HEK293T (cell line): ENCODE measurements at regions not wholly inside any gene's neighbourhood (a gene's known extent, or its start where the extent isn't known, plus 50 kb on each side); places are given as distances from the start of the nearest gene placed in this dataset.

Source experiments
- CTCF ChIA-PET: fragments of 350-600 bp; formaldehyde crosslinking; extraction: SDS; loops from one replicate; lab custom pipeline; 2021; ENCODE audit warnings: antibody characterized with exemption, inconsistent platforms; lab: Yijun Ruan, JAX
- POLR2A ChIA-PET: fragments of 350-600 bp; formaldehyde crosslinking; extraction: SDS; loops from one replicate; lab custom pipeline; 2020; ENCODE audit warnings: antibody characterized with exemption, inconsistent platforms; lab: Yijun Ruan, JAX
- DNase-seq: peaks from one replicate; pipeline ENCODE4 v3.0.0; 2012; ENCODE audit warnings: mixed read lengths; ENCODE audit errors: extremely low spot score
- ARNT ChIP-seq: fragments of 450-650 bp; IDR thresholded peaks from 2 replicates; pipeline ENCODE4 v1.6.1; 2017; ENCODE audit warnings: mild to moderate bottlenecking
- BHLHE40 ChIP-seq: fragments of 450-650 bp; IDR thresholded peaks from 2 replicates; pipeline ENCODE4 v1.6.1; 2016; ENCODE audit warnings: mild to moderate bottlenecking, moderate library complexity, borderline replicate concordance
- CTBP1 ChIP-seq: fragments of 450-650 bp; IDR thresholded peaks from 2 replicates; pipeline ENCODE4 v1.6.1; 2016; ENCODE audit warnings: borderline replicate concordance
- ELF4 ChIP-seq: fragments of 450-650 bp; IDR thresholded peaks from 2 replicates; pipeline ENCODE4 v1.6.1; 2017; ENCODE audit warnings: antibody characterized with exemption
- FOXA1 ChIP-seq: fragments of 450-650 bp; IDR thresholded peaks from 2 replicates; pipeline ENCODE4 v1.6.1; 2016; ENCODE audit warnings: mild to moderate bottlenecking
- FOXK2 ChIP-seq: fragments of 450-650 bp; IDR thresholded peaks from 2 replicates; pipeline ENCODE4 v1.6.1; 2016; ENCODE audit warnings: mild to moderate bottlenecking
- FOXM1 ChIP-seq: fragments of 450-650 bp; IDR thresholded peaks from 2 replicates; pipeline ENCODE4 v1.6.1; 2017; ENCODE audit warnings: mild to moderate bottlenecking, borderline replicate concordance
- HDGF ChIP-seq: fragments of 450-650 bp; IDR thresholded peaks from 2 replicates; pipeline ENCODE4 v1.6.1; 2017; ENCODE audit warnings: antibody characterized with exemption, borderline replicate concordance
- L3MBTL2 ChIP-seq: fragments of 450-650 bp; conservative IDR thresholded peaks from 2 replicates; pipeline ENCODE4 v1.6.1; 2016; ENCODE audit warnings: mild to moderate bottlenecking
- LEF1 ChIP-seq: fragments of 450-650 bp; IDR thresholded peaks from 2 replicates; pipeline ENCODE4 v1.6.1; 2017; ENCODE audit warnings: mild to moderate bottlenecking, borderline replicate concordance
- NFRKB ChIP-seq: fragments of 450-650 bp; IDR thresholded peaks from 2 replicates; pipeline ENCODE4 v1.6.1; 2016; ENCODE audit warnings: mild to moderate bottlenecking, moderate library complexity
- PKNOX1 ChIP-seq: fragments of 450-650 bp; IDR thresholded peaks from 2 replicates; pipeline ENCODE4 v1.6.1; 2016
- SP1 ChIP-seq: fragments of 450-650 bp; IDR thresholded peaks from 2 replicates; pipeline ENCODE4 v1.6.1; 2017
- SUZ12 ChIP-seq: fragments of 450-650 bp; IDR thresholded peaks from 2 replicates; pipeline ENCODE4 v1.6.1; 2016; ENCODE audit warnings: mild to moderate bottlenecking
- TARDBP ChIP-seq: fragments of 450-650 bp; IDR thresholded peaks from 2 replicates; pipeline ENCODE4 v1.6.1; 2016
- ZNF384 ChIP-seq: fragments of 450-650 bp; IDR thresholded peaks from 2 replicates; pipeline ENCODE4 v1.6.1; 2016

- CTCF ChIA-PET: no interaction called here
- no peak for DNase-seq
- TF ChIP-seq SP1: no peak
- TF ChIP-seq LEF1: no peak
- TF ChIP-seq FOXA1: no peak
- TF ChIP-seq L3MBTL2: no peak
- TF ChIP-seq FOXK2: no peak
- no peak for TF ChIP-seq ELF4
- TF ChIP-seq NFRKB: no peak
- no peak for TF ChIP-seq ZNF384
- no peak for TF ChIP-seq BHLHE40
- TF ChIP-seq PKNOX1: no peak
- TF ChIP-seq TARDBP: no peak
- TF ChIP-seq CTBP1: no peak
- TF ChIP-seq FOXM1: no peak
- no peak for TF ChIP-seq ARNT
- TF ChIP-seq HDGF: no peak
- TF ChIP-seq SUZ12: no peak
- POLR2A ChIA-PET: no interaction called here
Measured at GRCh38 chr5:124045412-124045811, 533.4 kb downstream of the CSNK1G3 start.

GRCh38 chr5:124044613-124045012 is 532.6 kb downstream of the CSNK1G3 start:
- TF ChIP-seq FOXK2 (no peak), ZNF384 (no peak), BHLHE40 (no peak), SP1 (no peak), CTBP1 (no peak), PKNOX1 (no peak), ELF4 (no peak), L3MBTL2 (no peak), HDGF (no peak), FOXM1 (no peak), TARDBP (no peak), LEF1 (no peak), FOXA1 (no peak), SUZ12 (no peak)
- ChIA-PET POLR2A (no interaction called here), CTCF (no interaction called here)
- DNase-seq: no peak

GRCh38 chr5:124043456-124043855 is 531.5 kb downstream of the CSNK1G3 start:
- peak; percentile 37 for DNase-seq
- ChIA-PET CTCF (no interaction called here), POLR2A (no interaction called here)
- no peak for TF ChIP-seq FOXK2
- TF ChIP-seq ELF4: no peak
- no peak for TF ChIP-seq FOXA1
- no peak for TF ChIP-seq PKNOX1
- TF ChIP-seq LEF1: no peak
- TF ChIP-seq L3MBTL2: no peak
- no peak for TF ChIP-seq FOXM1
- TF ChIP-seq ZNF384: no peak
- TF ChIP-seq TARDBP: no peak
- TF ChIP-seq ARNT: no peak
- TF ChIP-seq NFRKB: no peak
- TF ChIP-seq BHLHE40: no peak
- no peak for TF ChIP-seq CTBP1
- TF ChIP-seq SP1: no peak
- TF ChIP-seq SUZ12: no peak

- TF ChIP-seq LEF1 (no peak), FOXA1 (no peak), HDGF (no peak), NFRKB (no peak), FOXK2 (no peak), ELF4 (no peak), SUZ12 (no peak)
- no peak for DNase-seq
- CTCF ChIA-PET: no interaction called here
- POLR2A ChIA-PET: no interaction called here
Measured at GRCh38 chr5:124040799-124041198, 528.8 kb downstream of the CSNK1G3 start.

GRCh38 chr5:124039410-124039809 is 527.4 kb downstream of the CSNK1G3 start:
- CTCF ChIA-PET: no interaction called here
- POLR2A ChIA-PET: no interaction called here
- no peak for DNase-seq
- TF ChIP-seq ZNF384 (no peak), FOXK2 (no peak)

GRCh38 chr5:124036786-124037185 is 524.8 kb downstream of the CSNK1G3 start:
- CTCF ChIA-PET: no interaction called here
- POLR2A ChIA-PET: no interaction called here
- peak; percentile 40; the same call in 1 of the 2 replicates for TF ChIP-seq PKNOX1
- TF ChIP-seq FOXA1: no peak
- no peak for DNase-seq

- DNase-seq: no peak
- TF ChIP-seq HDGF: no peak
- no peak for TF ChIP-seq ARNT
- no peak for TF ChIP-seq PKNOX1
- TF ChIP-seq SP1: no peak
- no peak for TF ChIP-seq FOXA1
- TF ChIP-seq FOXM1: no peak
- no peak for TF ChIP-seq SUZ12
- TF ChIP-seq TARDBP: no peak
- TF ChIP-seq ELF4: no peak
- no peak for TF ChIP-seq BHLHE40
- no peak for TF ChIP-seq CTBP1
- TF ChIP-seq L3MBTL2: no peak
- TF ChIP-seq NFRKB: no peak
- ChIA-PET CTCF (interaction anchor here (0.9 kb wide), 1 partner anchor 29 kb away, joined by 3 read pairs; no protein-coding TSS in a partner anchor), POLR2A (no interaction called here)
Measured at GRCh38 chr5:124034963-124035362, 523.0 kb downstream of the CSNK1G3 start.
